ENCODE measurements at regions not wholly inside any gene's neighbourhood (a gene's known extent, or its start where the extent isn't known, plus 50 kb on each side); places are given as distances from the start of the nearest gene placed in this dataset.
"Not testable (repeated sequence)": the region's sequence is repeated elsewhere in the genome, so short reads cannot be mapped to it uniquely, and the experiment has no call there.

DNA sequence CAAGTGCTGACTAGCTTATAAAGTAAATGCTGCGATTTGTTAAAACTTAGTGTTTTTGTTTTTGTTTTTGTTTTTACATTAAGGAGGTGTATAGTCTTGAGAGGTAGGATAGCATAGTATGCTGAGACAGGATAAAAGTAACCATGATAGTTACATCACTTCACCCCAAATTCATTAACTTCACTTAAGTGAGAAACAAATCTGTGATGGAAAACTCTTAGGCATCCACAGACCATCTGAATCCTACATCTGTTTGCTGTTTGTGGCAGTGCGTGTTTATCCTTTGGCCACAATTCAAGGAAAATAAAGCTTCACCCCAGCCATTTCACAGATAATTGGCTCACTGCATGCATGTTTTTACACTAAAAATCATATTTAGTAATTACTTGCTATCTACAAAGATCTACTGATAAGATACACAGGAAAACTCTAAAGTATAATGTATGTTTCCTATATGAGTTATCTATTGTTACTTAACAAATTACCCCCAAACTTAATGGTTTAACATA, 82.0 kb downstream of the ZNF622 start:
- no peak for DNase-seq (ENCODE audit: low read depth)
- TF ChIP-seq, protein P1, sequence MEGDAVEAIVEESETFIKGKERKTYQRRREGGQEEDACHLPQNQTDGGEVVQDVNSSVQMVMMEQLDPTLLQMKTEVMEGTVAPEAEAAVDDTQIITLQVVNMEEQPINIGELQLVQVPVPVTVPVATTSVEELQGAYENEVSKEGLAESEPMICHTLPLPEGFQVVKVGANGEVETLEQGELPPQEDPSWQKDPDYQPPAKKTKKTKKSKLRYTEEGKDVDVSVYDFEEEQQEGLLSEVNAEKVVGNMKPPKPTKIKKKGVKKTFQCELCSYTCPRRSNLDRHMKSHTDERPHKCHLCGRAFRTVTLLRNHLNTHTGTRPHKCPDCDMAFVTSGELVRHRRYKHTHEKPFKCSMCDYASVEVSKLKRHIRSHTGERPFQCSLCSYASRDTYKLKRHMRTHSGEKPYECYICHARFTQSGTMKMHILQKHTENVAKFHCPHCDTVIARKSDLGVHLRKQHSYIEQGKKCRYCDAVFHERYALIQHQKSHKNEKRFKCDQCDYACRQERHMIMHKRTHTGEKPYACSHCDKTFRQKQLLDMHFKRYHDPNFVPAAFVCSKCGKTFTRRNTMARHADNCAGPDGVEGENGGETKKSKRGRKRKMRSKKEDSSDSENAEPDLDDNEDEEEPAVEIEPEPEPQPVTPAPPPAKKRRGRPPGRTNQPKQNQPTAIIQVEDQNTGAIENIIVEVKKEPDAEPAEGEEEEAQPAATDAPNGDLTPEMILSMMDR (IDR thresholded peaks at IDR 0.05; ENCODE audit: insufficient read depth, low read depth, low read length, missing control alignments), result no peak
- H3K4me3 ChIP-seq (ENCODE audit: low read length), result no peak overlapping the region

DNA sequence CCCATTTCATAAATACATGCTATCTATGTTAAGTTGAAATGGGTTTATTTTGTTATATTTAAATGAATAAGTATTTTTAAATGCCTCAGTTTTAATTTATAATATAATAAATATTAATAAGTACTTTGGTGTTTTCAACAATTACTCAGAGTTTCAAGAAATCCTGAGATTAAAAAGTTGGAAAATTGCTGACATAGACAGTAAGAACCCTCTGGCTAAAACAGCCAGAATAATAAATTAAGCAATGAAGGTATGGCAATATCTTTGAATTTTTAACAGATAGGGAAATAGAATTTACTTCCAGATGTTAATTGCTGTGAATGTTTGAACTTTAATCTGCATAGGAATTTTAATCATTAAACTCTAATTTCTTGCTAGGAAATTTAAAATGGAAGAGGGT, 83.6 kb downstream of the ZNF622 start:
- no peak for DNase-seq (ENCODE audit: low read depth)

DNA sequence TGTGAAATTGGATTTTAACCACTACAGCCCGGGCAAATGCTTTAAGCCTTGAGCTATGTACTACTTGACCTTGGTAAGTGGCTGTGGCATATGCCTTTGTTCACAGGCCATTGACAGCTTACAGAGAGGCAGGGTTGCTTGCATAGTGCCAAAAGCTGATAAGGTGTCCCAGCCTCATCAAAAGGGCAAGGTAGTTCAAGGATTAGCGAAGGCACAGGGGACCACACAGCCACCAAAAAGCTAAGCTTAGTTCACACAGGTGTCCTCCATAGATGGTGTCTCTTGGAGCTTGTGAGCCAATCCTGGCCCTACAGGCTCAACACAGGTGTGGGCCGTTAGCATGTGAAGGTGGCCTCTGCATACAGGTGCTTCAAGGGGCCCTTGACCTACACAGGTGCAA, 86.8 kb downstream of the ZNF622 start:
- TF ChIP-seq, protein P1 (IDR thresholded peaks at IDR 0.05; ENCODE audit: insufficient read depth, low read depth, low read length, missing control alignments), result no peak
- H3K4me3 ChIP-seq (ENCODE audit: low read length), result no peak overlapping the region
- no peak for DNase-seq (ENCODE audit: low read depth)

More for the DNA sequence above, 83.6 kb downstream of the ZNF622 start:
- H3K4me3 ChIP-seq (ENCODE audit: low read length), result no peak overlapping the region
- TF ChIP-seq, protein P1 (IDR thresholded peaks at IDR 0.05; ENCODE audit: insufficient read depth, low read depth, low read length, missing control alignments), result no peak

DNA sequence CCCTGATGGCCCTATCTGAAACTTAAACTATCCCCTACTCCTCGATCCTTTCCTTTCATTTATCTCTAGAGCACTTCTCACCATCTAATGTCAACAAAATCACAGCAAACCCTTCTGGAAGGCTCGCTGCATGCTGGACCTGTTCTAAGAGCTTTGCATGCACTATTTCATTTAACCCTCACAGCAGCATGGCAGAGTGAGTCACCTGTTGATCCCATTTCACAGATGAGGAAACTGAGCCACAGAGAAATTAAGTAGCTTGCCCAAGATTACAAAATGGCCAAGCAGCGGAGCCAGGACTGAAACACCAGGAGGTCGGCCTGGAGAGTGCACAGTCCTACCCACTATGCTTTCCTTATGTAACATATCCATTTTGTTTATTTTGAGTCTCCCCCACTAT, 93.1 kb downstream of the ZNF622 start:
- H3K4me3 ChIP-seq (ENCODE audit: low read length), result no peak overlapping the region
- no peak for DNase-seq (ENCODE audit: low read depth)
- TF ChIP-seq, protein P1 (IDR thresholded peaks at IDR 0.05; ENCODE audit: insufficient read depth, low read depth, low read length, missing control alignments), result no peak

DNA sequence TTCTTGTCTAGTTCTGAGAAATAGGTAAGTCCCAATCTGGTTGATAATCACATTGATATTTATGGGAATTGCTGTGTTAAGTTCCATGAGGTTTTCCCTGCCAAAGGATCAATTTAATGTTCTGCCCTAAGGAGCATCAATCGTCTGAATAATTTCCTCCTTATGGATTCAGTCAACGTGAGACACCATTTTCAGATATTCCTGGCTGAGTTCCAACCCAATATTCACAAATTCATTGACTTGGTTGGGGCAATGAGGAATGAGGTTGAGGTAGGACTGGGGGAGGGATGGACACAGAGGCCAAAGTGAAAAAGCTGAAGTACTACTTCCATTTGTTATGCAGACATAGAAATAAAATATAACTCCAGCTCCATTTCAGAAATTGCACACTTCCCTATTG, 99.1 kb downstream of the ZNF622 start:
- TF ChIP-seq, protein P1 (IDR thresholded peaks at IDR 0.05; ENCODE audit: insufficient read depth, low read depth, low read length, missing control alignments), result no peak
- no peak overlapping the region for H3K4me3 ChIP-seq (ENCODE audit: low read length)

DNA sequence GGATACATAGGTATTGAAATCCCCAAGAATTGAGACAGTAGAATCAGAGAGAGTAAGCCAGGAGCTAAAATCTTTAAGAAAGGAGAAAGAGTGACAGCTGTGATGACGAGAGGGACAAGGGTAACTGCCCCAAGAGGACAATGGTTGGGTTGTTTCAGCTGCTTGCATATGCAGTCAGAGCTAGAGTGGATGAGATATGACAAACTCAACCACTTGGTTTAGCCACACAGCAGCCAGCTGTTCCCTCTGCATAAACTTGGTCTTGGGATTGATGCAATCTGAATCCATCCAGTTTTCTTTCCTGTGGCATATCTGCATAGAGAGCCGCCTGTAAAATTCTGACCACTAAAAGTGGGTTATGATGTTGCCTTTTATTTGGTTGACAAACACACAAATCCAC, 100.7 kb downstream of the ZNF622 start:
- no peak overlapping the region for H3K4me3 ChIP-seq (ENCODE audit: low read length)
- DNase-seq (ENCODE audit: low read depth), result no peak
- TF ChIP-seq, protein P1 (IDR thresholded peaks at IDR 0.05; ENCODE audit: insufficient read depth, low read depth, low read length, missing control alignments), result no peak

More for the DNA sequence above, 99.1 kb downstream of the ZNF622 start:
- no peak for DNase-seq (ENCODE audit: low read depth)

DNA sequence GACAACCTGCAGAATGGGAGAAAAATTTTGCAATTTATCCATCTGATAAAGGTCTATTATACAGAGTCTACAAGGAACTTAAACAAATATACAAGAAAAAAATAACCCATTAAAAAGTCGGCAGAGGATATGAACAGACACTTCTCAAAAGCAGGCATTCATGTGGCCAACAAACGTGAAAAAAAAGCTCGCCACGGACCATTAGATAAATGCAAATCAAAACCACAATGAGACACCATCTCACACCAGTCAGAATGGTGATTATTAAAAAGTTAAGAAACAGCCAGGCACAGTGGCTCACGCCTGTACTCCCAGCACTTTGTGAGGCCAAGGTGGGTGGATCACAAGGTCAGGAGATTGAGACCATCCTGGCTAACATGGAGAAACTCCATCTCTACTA, 112.2 kb downstream of the ZNF622 start:
- DNase-seq (ENCODE audit: low read depth); H3K4me3 ChIP-seq (ENCODE audit: low read length): not testable (repeated sequence)
